SK-N-MC (cell line): ENCODE measurements at regions not wholly inside any gene's neighbourhood (a gene's known extent, or its start where the extent isn't known, plus 50 kb on each side); places are given as distances from the start of the nearest gene placed in this dataset.

Experiments
- FOXP2 ChIP-seq: optimal IDR thresholded peaks from 2 replicates; pipeline ENCODE3; 2011; ENCODE audit warnings: mild to moderate bottlenecking, moderate library complexity; ENCODE audit not compliant: insufficient read depth; ENCODE audit errors: extremely low read length, control extremely low read depth
- POLR2AphosphoS5 ChIP-seq: IDR thresholded peaks from 2 replicates; pipeline ENCODE4 v1.6.1; 2012; ENCODE audit warnings: mild to moderate bottlenecking, low read depth, low read length, borderline replicate concordance

GRCh38 chr4:31051565-31051964, 331.4 kb downstream of the PCDH7 start:
- no peak for TF ChIP-seq FOXP2
- no peak for TF ChIP-seq POLR2AphosphoS5
